Mesenchymal stem cell (in vitro differentiated cells and primary cell): ENCODE measurements at regions not wholly inside any gene's neighbourhood (a gene's known extent, or its start where the extent isn't known, plus 50 kb on each side); places are given as distances from the start of the nearest gene placed in this dataset.

Experiments used
- DNase-seq: peaks from one replicate; pipeline ENCODE4 v3.0.0-alpha.2; 2013
- H2AFZ ChIP-seq: one replicate; pipeline ENCODE4 v1.6.1; 2013; ENCODE audit warnings: low read depth, mild to moderate bottlenecking, control low read depth, inconsistent platforms, low read length, moderate library complexity
- H2AK5ac ChIP-seq: 2 replicates; pipeline ENCODE4 v1.6.1; 2013; ENCODE audit warnings: low read length, moderate library complexity, mild to moderate bottlenecking, inconsistent platforms; ENCODE audit not compliant: severe bottlenecking
- H2BK120ac ChIP-seq: one replicate; pipeline ENCODE4 v1.6.1; 2013; ENCODE audit warnings: low read depth, mild to moderate bottlenecking, inconsistent platforms, low read length, moderate library complexity
- H2BK12ac ChIP-seq, 2 experiments: one replicate each; pipeline ENCODE4 v1.6.1; 2013; ENCODE audit warnings: inconsistent platforms in 2 of 2, low read length in 2 of 2, mild to moderate bottlenecking in 2 of 2, moderate library complexity in 2 of 2, control low read depth in 1 of 2
- H2BK15ac ChIP-seq: one replicate; pipeline ENCODE4 v1.6.1; 2013; ENCODE audit warnings: mild to moderate bottlenecking, low read depth, inconsistent platforms; ENCODE audit not compliant: poor library complexity, severe bottlenecking
- H2BK5ac ChIP-seq: 2 replicates; pipeline ENCODE4 v1.6.1; 2013; ENCODE audit warnings: low read depth, mild to moderate bottlenecking, low read length, control low read depth, inconsistent platforms; ENCODE audit not compliant: poor library complexity, severe bottlenecking
- H3K14ac ChIP-seq, 2 experiments: one replicate each; pipeline ENCODE4 v1.6.1; 2013; ENCODE audit warnings: inconsistent platforms in 2 of 2, low read length in 2 of 2, control low read depth in 1 of 2, mild to moderate bottlenecking in 1 of 2, moderate library complexity in 1 of 2
- H3K18ac ChIP-seq, 2 experiments: one replicate each; pipeline ENCODE4 v1.6.1; 2013; ENCODE audit warnings: inconsistent platforms in 2 of 2, low read length in 2 of 2, control low read depth in 1 of 2, low read depth in 1 of 2, mild to moderate bottlenecking in 1 of 2
- H3K23ac ChIP-seq, 2 experiments: one replicate each; pipeline ENCODE4 v1.6.1; 2013; ENCODE audit warnings: inconsistent platforms in 2 of 2, low read length in 2 of 2, mild to moderate bottlenecking in 2 of 2, moderate library complexity in 2 of 2, control low read depth in 1 of 2
- H3K27ac ChIP-seq: 2 replicates; pipeline ENCODE4 v1.5.1; 2013; ENCODE audit warnings: mild to moderate bottlenecking, moderate library complexity, low read length, control low read depth, inconsistent platforms; ENCODE audit not compliant: poor library complexity, severe bottlenecking
- H3K27me3 ChIP-seq, 2 experiments: 2 replicates each; pipeline versions ENCODE4 v1.6.1 to v1.7.0; 2013; ENCODE audit warnings: low read length in 2 of 2, mild to moderate bottlenecking in 2 of 2, moderate library complexity in 2 of 2, control low read depth in 1 of 2, inconsistent platforms in 1 of 2; ENCODE audit not compliant: control insufficient read depth in 1 of 2, insufficient read depth in 1 of 2
- H3K36me3 ChIP-seq, 2 experiments: 2 replicates each; pipeline versions ENCODE4 v1.6.1 to v1.7.0; 2013; ENCODE audit warnings: low read length in 2 of 2, control low read depth in 1 of 2, inconsistent platforms in 1 of 2, low read depth in 1 of 2, mild to moderate bottlenecking in 1 of 2; ENCODE audit not compliant: insufficient read depth in 2 of 2, control insufficient read depth in 1 of 2
- H3K4ac ChIP-seq, 2 experiments: one replicate each; pipeline ENCODE4 v1.6.1; 2013; ENCODE audit warnings: inconsistent platforms in 2 of 2, low read length in 2 of 2, mild to moderate bottlenecking in 2 of 2, moderate library complexity in 2 of 2, control low read depth in 1 of 2, low read depth in 1 of 2
- H3K4me1 ChIP-seq: 2 replicates; pipeline ENCODE4 v1.6.1; 2013; ENCODE audit warnings: low read depth, low read length, control low read depth; ENCODE audit not compliant: control insufficient read depth, insufficient read depth
- H3K4me2 ChIP-seq: 2 replicates; pipeline ENCODE4 v1.6.1; 2013; ENCODE audit warnings: low read length, mild to moderate bottlenecking, inconsistent platforms; ENCODE audit not compliant: poor library complexity, severe bottlenecking
- H3K4me3 ChIP-seq, 2 experiments: 2 replicates each; pipeline versions ENCODE4 v1.5.1 to v1.7.0; 2013; ENCODE audit warnings: low read length in 2 of 2, mild to moderate bottlenecking in 2 of 2, control low read depth in 1 of 2, low read depth in 1 of 2; ENCODE audit not compliant: insufficient read depth in 1 of 2
- H3K79me1 ChIP-seq: replicated peaks from 2 replicates; pipeline ENCODE4 v1.6.1; 2013; ENCODE audit warnings: mild to moderate bottlenecking, control low read depth, low read length, inconsistent platforms; ENCODE audit not compliant: poor library complexity, severe bottlenecking
- H3K9ac ChIP-seq: 2 replicates; pipeline ENCODE4 v1.7.0; 2013; ENCODE audit warnings: mild to moderate bottlenecking, low read length, moderate library complexity
- H3K9me3 ChIP-seq: 2 replicates; pipeline ENCODE4 v1.7.0; 2013; ENCODE audit warnings: mild to moderate bottlenecking, low read length; ENCODE audit not compliant: control insufficient read depth
- H4K8ac ChIP-seq: one replicate; pipeline ENCODE4 v1.6.1; 2013; ENCODE audit warnings: inconsistent platforms, mild to moderate bottlenecking, low read length, moderate library complexity
- H4K91ac ChIP-seq: one replicate; pipeline ENCODE4 v1.6.1; 2013; ENCODE audit warnings: mild to moderate bottlenecking, low read length, inconsistent platforms
- WGBS: methylation state at CpG from one replicate; pipeline ENCODE4 v1.1.7; 2013; ENCODE audit warnings: mixed read lengths; 5-methylcytosine and 5-hydroxymethylcytosine counted together

GRCh38 chr5:99369797-99370593, 441.2 kb upstream of the CHD1 start:
- H3K9ac ChIP-seq: no peak overlapping the region
- no peak overlapping the region for H2BK5ac ChIP-seq
- H4K8ac ChIP-seq: no peak overlapping the region
- no peak overlapping the region for H3K27ac ChIP-seq
- H3K18ac ChIP-seq: no peak overlapping the region
- no peaks in the 10 kb centered on the region for H3K4me1 ChIP-seq
- H2BK12ac ChIP-seq: no peak overlapping the region
- H2BK15ac ChIP-seq: no peak overlapping the region
- no peak overlapping the region for H3K4ac ChIP-seq
- H3K36me3 ChIP-seq: no peaks in the 10 kb centered on the region
- H2BK120ac ChIP-seq: no peak overlapping the region
- H3K27me3 ChIP-seq: no peaks in the 10 kb centered on the region
- H3K23ac ChIP-seq: no peak overlapping the region
- no peak overlapping the region for H2AK5ac ChIP-seq
- H3K9me3 ChIP-seq: no peaks in the 10 kb centered on the region
- no peak overlapping the region for H3K4me2 ChIP-seq
- H3K4me3 ChIP-seq: no peak overlapping the region
- H3K79me1 ChIP-seq: no peaks in the 10 kb centered on the region
- H2AFZ ChIP-seq: no peak overlapping the region
- H4K91ac ChIP-seq: no peak overlapping the region
- WGBS: 81% methylated on average over 2 of the region's 3 CpGs
- DNase-seq: no peak
- H3K14ac ChIP-seq: no peak overlapping the region

DNA sequence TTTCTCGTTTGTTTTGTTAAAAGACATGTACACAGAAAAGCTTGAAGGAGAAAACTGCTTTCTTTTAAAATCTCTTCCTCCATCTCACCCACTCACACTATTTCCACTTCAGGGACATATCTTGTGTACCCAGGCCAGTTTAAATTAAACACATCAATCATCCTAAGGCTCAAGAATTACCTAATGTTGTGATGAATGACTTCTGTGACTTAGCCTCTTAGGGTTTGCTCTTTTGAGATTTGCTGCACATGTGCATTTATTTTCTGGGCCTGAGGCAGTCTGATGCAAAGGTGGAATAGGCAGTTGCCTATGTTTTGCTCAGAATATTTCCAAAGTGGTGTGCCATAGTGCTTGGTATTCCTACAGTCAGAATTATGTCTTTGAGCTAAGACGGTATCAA, 439.9 kb upstream of the CHD1 start:
- Histone ChIP-seq H4K8ac (no peak overlapping the region), H2AK5ac (no peak overlapping the region)
- 79% methylated on average over 2 of the region's 2 CpGs for WGBS

DNA sequence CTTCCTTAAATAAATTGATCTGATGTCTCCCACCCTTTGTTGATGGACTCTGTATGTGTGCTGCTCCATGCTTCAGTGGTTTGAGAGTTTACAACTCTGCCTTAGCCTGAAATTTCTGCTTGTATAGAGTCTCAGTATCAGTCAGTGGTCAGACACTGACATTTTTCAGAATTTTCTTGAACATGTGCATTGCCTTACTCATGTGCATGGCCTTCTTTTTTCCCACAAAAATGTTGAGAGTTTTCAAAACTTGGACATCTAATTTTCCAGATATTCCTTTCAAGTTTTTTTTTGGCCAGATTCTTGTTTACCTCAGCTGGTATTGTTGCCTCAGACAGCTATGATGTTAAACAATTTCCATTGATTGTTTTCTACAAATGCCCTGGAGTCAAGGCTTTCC, 427.1 kb upstream of the CHD1 start:
- no peak overlapping the region for H3K4me3 ChIP-seq
- H3K18ac ChIP-seq: no peak overlapping the region
- H3K27me3 ChIP-seq: no peaks in the 10 kb centered on the region
- no peaks in the 10 kb centered on the region for H3K79me1 ChIP-seq
- no peaks in the 10 kb centered on the region for H3K4me1 ChIP-seq
- H4K91ac ChIP-seq: no peak overlapping the region
- H2BK12ac ChIP-seq: no peak overlapping the region
- H2AK5ac ChIP-seq: no peak overlapping the region
- H3K4me2 ChIP-seq: no peak overlapping the region
- H3K23ac ChIP-seq: no peak overlapping the region
- no peak overlapping the region for H2BK15ac ChIP-seq
- no peak overlapping the region for H4K8ac ChIP-seq
- no peak overlapping the region for H3K27ac ChIP-seq
- no peak overlapping the region for H2BK5ac ChIP-seq
- no peak overlapping the region for H3K14ac ChIP-seq
- H3K4ac ChIP-seq: no peak overlapping the region
- no peaks in the 10 kb centered on the region for H3K36me3 ChIP-seq
- H2BK120ac ChIP-seq: no peak overlapping the region
- H3K9ac ChIP-seq: no peak overlapping the region
- peaks cover 5% of the 10 kb centered on the region for H3K9me3 ChIP-seq
- no peak overlapping the region for H2AFZ ChIP-seq
- no peak for DNase-seq

More for the DNA sequence above, 439.9 kb upstream of the CHD1 start:
- Histone ChIP-seq H3K4me3 (no peak overlapping the region), H3K4me1 (no peaks in the 10 kb centered on the region), H3K36me3 (no peaks in the 10 kb centered on the region), H3K27me3 (no peaks in the 10 kb centered on the region), H3K14ac (no peak overlapping the region), H2BK120ac (no peak overlapping the region), H3K27ac (no peak overlapping the region), H3K23ac (no peak overlapping the region), H2AFZ (no peak overlapping the region), H2BK15ac (no peak overlapping the region), H3K18ac (no peak overlapping the region), H3K79me1 (no peaks in the 10 kb centered on the region), H4K91ac (no peak overlapping the region), H3K4me2 (no peak overlapping the region), H3K4ac (no peak overlapping the region), H2BK12ac (no peak overlapping the region), H2BK5ac (no peak overlapping the region), H3K9me3 (peaks cover 4% of the 10 kb centered on the region), H3K9ac (no peak overlapping the region)
- DNase-seq: no peak

- H4K91ac ChIP-seq: no peak overlapping the region
- H4K8ac ChIP-seq: no peak overlapping the region
- H3K18ac ChIP-seq: no peak overlapping the region
- H2BK5ac ChIP-seq: no peak overlapping the region
- no peak overlapping the region for H2AK5ac ChIP-seq
- H3K4me2 ChIP-seq: no peak overlapping the region
- H2BK12ac ChIP-seq: no peak overlapping the region
- peaks cover 14% of the 10 kb centered on the region for H3K9me3 ChIP-seq
- no peak overlapping the region for H2BK15ac ChIP-seq
- no peak overlapping the region for H3K9ac ChIP-seq
- H3K4ac ChIP-seq: no peak overlapping the region
- no peaks in the 10 kb centered on the region for H3K4me1 ChIP-seq
- H2BK120ac ChIP-seq: no peak overlapping the region
- H3K23ac ChIP-seq: no peak overlapping the region
- H2AFZ ChIP-seq: no peak overlapping the region
- H3K27me3 ChIP-seq: no peaks in the 10 kb centered on the region
- no peak overlapping the region for H3K4me3 ChIP-seq
- DNase-seq: no peak
- H3K36me3 ChIP-seq: no peaks in the 10 kb centered on the region
- no peaks in the 10 kb centered on the region for H3K79me1 ChIP-seq
- WGBS: 61% methylated on average over 2 of the region's 2 CpGs
- H3K14ac ChIP-seq: no peak overlapping the region
- H3K27ac ChIP-seq: no peak overlapping the region
Observed at GRCh38 chr5:99349787-99350186, 421.0 kb upstream of the CHD1 start.
